ENCODE measurements at regions not wholly inside any gene's neighbourhood (a gene's known extent, or its start where the extent isn't known, plus 50 kb on each side); places are given as distances from the start of the nearest gene placed in this dataset.

GRCh38 chr15:39336926-39337325 is 244.0 kb upstream of the THBS1 start:
- no peak for DNase-seq (ENCODE audit: low spot score)
- in situ Hi-C loops (cut with HindIII; ENCODE audit: low sequenced_read_pairs) = no loop called here

- in situ Hi-C loops (cut with HindIII; ENCODE audit: low sequenced_read_pairs) = no loop called here
These were observed 242.6 kb upstream of the THBS1 start for GRCh38 chr15:39338251-39338650.

GRCh38 chr15:39340903-39341645 is 239.8 kb upstream of the THBS1 start:
- no peak for DNase-seq (ENCODE audit: low spot score)
- in situ Hi-C loops (cut with HindIII; ENCODE audit: low sequenced_read_pairs) = no loop called here

More at GRCh38 chr15:39338251-39338650, 242.6 kb upstream of the THBS1 start:
- no peak for DNase-seq (ENCODE audit: low spot score)

GRCh38 chr15:39344662-39345141 is 236.2 kb upstream of the THBS1 start:
- in situ Hi-C loops (cut with HindIII; ENCODE audit: low sequenced_read_pairs) = no loop called here
- DNase-seq (ENCODE audit: low spot score) = no peak

GRCh38 chr15:39345176-39345575 is 235.7 kb upstream of the THBS1 start:
- in situ Hi-C loops (cut with HindIII; ENCODE audit: low sequenced_read_pairs) = no loop called here
- no peak for DNase-seq (ENCODE audit: low spot score)

- in situ Hi-C loops (cut with HindIII; ENCODE audit: low sequenced_read_pairs) = no loop called here
- DNase-seq (ENCODE audit: low spot score) = no peak
These were observed 233.4 kb upstream of the THBS1 start for GRCh38 chr15:39347453-39347852.

- DNase-seq (ENCODE audit: low spot score) = no peak
- in situ Hi-C loops (cut with HindIII; ENCODE audit: low sequenced_read_pairs) = no loop called here
These were observed 230.1 kb upstream of the THBS1 start for GRCh38 chr15:39350785-39351184.

GRCh38 chr15:39354189-39354588 is 226.7 kb upstream of the THBS1 start:
- in situ Hi-C loops (cut with HindIII; ENCODE audit: low sequenced_read_pairs) = no loop called here
- DNase-seq (ENCODE audit: low spot score) = no peak

GRCh38 chr15:39357480-39358268 is 223.2 kb upstream of the THBS1 start:
- DNase-seq (ENCODE audit: low spot score) = no peak
- in situ Hi-C loops (cut with HindIII; ENCODE audit: low sequenced_read_pairs) = no loop called here

- no peak for DNase-seq (ENCODE audit: low spot score)
- in situ Hi-C loops (cut with HindIII; ENCODE audit: low sequenced_read_pairs) = no loop called here
These were observed 222.3 kb upstream of the THBS1 start for GRCh38 chr15:39358441-39359041.

- in situ Hi-C loops (cut with HindIII; ENCODE audit: low sequenced_read_pairs) = no loop called here
These were observed 221.1 kb upstream of the THBS1 start for GRCh38 chr15:39359771-39360170.

GRCh38 chr15:39360452-39360851 is 220.4 kb upstream of the THBS1 start:
- no peak for DNase-seq (ENCODE audit: low spot score)
- in situ Hi-C loops (cut with HindIII; ENCODE audit: low sequenced_read_pairs) = no loop called here

More at GRCh38 chr15:39359771-39360170, 221.1 kb upstream of the THBS1 start:
- no peak for DNase-seq (ENCODE audit: low spot score)

- DNase-seq (ENCODE audit: low spot score) = no peak
- in situ Hi-C loops (cut with HindIII; ENCODE audit: low sequenced_read_pairs) = no loop called here
These were observed 219.4 kb upstream of the THBS1 start for GRCh38 chr15:39361497-39361896.

GRCh38 chr15:39362821-39363561 is 217.9 kb upstream of the THBS1 start:
- DNase-seq (ENCODE audit: low spot score) = no peak

GRCh38 chr15:39363761-39364586 is 216.9 kb upstream of the THBS1 start:
- DNase-seq (ENCODE audit: low spot score) = no peak
- in situ Hi-C loops (cut with HindIII; ENCODE audit: low sequenced_read_pairs) = no loop called here

More at GRCh38 chr15:39362821-39363561, 217.9 kb upstream of the THBS1 start:
- in situ Hi-C loops (cut with HindIII; ENCODE audit: low sequenced_read_pairs) = no loop called here

GRCh38 chr15:39364721-39365120 is 216.2 kb upstream of the THBS1 start:
- no peak for DNase-seq (ENCODE audit: low spot score)
- in situ Hi-C loops (cut with HindIII; ENCODE audit: low sequenced_read_pairs) = no loop called here

GRCh38 chr15:39365161-39365560 is 215.7 kb upstream of the THBS1 start:
- no peak for DNase-seq (ENCODE audit: low spot score)
- in situ Hi-C loops (cut with HindIII; ENCODE audit: low sequenced_read_pairs) = no loop called here

GRCh38 chr15:39365873-39366272 is 215.0 kb upstream of the THBS1 start:
- in situ Hi-C loops (cut with HindIII; ENCODE audit: low sequenced_read_pairs) = no loop called here
- no peak for DNase-seq (ENCODE audit: low spot score)

GRCh38 chr15:39367596-39367995 is 213.3 kb upstream of the THBS1 start:
- in situ Hi-C loops (cut with HindIII; ENCODE audit: low sequenced_read_pairs) = no loop called here

More at GRCh38 chr15:39367596-39367995, 213.3 kb upstream of the THBS1 start:
- DNase-seq (ENCODE audit: low spot score) = no peak

All from G401 (cell line).